Esophagus muscularis mucosa (tissue), 4 donors: ENCODE measurements at regions not wholly inside any gene's neighbourhood (a gene's known extent, or its start where the extent isn't known, plus 50 kb on each side); places are given as distances from the start of the nearest gene placed in this dataset.

Experiments used
- EP300 ChIP-seq: sonication (generic); formaldehyde crosslinking; IDR thresholded peaks from one replicate; pipeline ENCODE4 v1.6.1; 2017; ENCODE audit warnings: antibody characterized with exemption
- POLR2A ChIP-seq: fragments of 450-650 bp; IDR thresholded peaks from one replicate; pipeline ENCODE4 v1.6.1; 2017; ENCODE audit warnings: antibody characterized with exemption, moderate library complexity, mild to moderate bottlenecking, low read depth
- POLR2AphosphoS5 ChIP-seq, 2 donors: sonication (generic); formaldehyde crosslinking; IDR thresholded peaks; one replicate each; pipeline ENCODE4 v1.6.1; 2017; ENCODE audit warnings: antibody characterized with exemption in 2 of 2
- TF ChIP-seq, protein P1 (sequence below), 3 experiments: fragments of 200-600 bp in 2 of 3; fragments of 450-650 bp in 1 of 3; sonication (generic) in 2 of 3; IDR thresholded peaks; one replicate each; pipeline ENCODE4 v1.5.1; 2017 to 2019; ENCODE audit warnings: antibody characterized with exemption in 3 of 3, mild to moderate bottlenecking in 2 of 3, moderate library complexity in 1 of 3

DNA sequence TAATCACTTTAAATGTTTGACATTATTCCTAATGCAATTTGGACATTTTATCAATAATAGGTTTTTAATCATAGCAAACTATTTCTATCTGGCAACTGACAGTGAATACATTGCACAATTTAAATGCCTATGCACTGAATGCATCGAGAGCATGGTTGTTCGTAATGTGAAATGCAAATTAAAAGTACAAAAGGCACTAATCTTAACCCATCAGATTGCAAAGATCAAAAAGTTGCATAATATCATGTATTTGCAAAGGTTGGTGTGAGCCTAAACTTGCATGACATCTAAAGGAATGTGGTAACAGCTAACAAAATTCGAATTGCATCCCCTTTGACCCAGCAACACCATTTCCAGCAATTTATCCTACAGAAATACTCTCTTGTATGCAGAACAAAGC, 469.9 kb upstream of the IRAK1BP1 start:
- TF ChIP-seq POLR2A: no peak
- TF ChIP-seq POLR2AphosphoS5 (IDR thresholded peaks at IDR 0.05): no peak
- TF ChIP-seq, protein P1, sequence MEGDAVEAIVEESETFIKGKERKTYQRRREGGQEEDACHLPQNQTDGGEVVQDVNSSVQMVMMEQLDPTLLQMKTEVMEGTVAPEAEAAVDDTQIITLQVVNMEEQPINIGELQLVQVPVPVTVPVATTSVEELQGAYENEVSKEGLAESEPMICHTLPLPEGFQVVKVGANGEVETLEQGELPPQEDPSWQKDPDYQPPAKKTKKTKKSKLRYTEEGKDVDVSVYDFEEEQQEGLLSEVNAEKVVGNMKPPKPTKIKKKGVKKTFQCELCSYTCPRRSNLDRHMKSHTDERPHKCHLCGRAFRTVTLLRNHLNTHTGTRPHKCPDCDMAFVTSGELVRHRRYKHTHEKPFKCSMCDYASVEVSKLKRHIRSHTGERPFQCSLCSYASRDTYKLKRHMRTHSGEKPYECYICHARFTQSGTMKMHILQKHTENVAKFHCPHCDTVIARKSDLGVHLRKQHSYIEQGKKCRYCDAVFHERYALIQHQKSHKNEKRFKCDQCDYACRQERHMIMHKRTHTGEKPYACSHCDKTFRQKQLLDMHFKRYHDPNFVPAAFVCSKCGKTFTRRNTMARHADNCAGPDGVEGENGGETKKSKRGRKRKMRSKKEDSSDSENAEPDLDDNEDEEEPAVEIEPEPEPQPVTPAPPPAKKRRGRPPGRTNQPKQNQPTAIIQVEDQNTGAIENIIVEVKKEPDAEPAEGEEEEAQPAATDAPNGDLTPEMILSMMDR (IDR thresholded peaks at IDR 0.05): no peak
- TF ChIP-seq EP300: no peak
